ENCODE measurements at regions not wholly inside any gene's neighbourhood (a gene's known extent, or its start where the extent isn't known, plus 50 kb on each side); places are given as distances from the start of the nearest gene placed in this dataset.

- peaks cover 0 to 2% of the 10 kb centered on the region in 2 experiments; a peak in 2 of 4 replicates for H3K4me1 ChIP-seq (ENCODE audit: control insufficient read depth in 1 of 2, insufficient read depth in 2 of 2, low read depth in 1 of 2, low read length in 1 of 2)
- peak overlapping the region in 1 of 2 experiments; percentile 9; a peak in 1 of 4 replicates for H3K27ac ChIP-seq (ENCODE audit: low read depth in 2 of 2, low read length in 1 of 2)
- no peaks in the 10 kb centered on the region for H3K9me3 ChIP-seq
- DNase-seq, result no peak
- H3K4me2 ChIP-seq, result no peak overlapping the region
- TF ChIP-seq IRF3 (IDR thresholded peaks at IDR 0.05; ENCODE audit: low read depth, low read length) (no peak), RFX5 (IDR thresholded peaks at IDR 0.05; ENCODE audit: low read length) (no peak), POLR2AphosphoS5 (IDR thresholded peaks at IDR 0.05; ENCODE audit: low read depth, low read length) (no peak), TEAD4 (IDR thresholded peaks at IDR 0.05; ENCODE audit: borderline replicate concordance, insufficient read depth) (no peak), RXRA (IDR thresholded peaks at IDR 0.05; ENCODE audit: borderline replicate concordance, low read depth) (no peak), ELF1 (IDR thresholded peaks at IDR 0.05) (no peak), FOSL2 (IDR thresholded peaks at IDR 0.05; ENCODE audit: borderline replicate concordance, low read depth) (no peak), ZBTB33 (IDR thresholded peaks at IDR 0.05; ENCODE audit: borderline replicate concordance, low read depth) (no peak), USF2 (IDR thresholded peaks at IDR 0.05; ENCODE audit: borderline replicate concordance, low read depth, low read length) (no peak), JUND (IDR thresholded peaks at IDR 0.05) (no peak), FOXJ3 (CRISPR knock-in tag; IDR thresholded peaks at IDR 0.05) (no peak), YY1 (IDR thresholded peaks at IDR 0.05; ENCODE audit: low read depth) (no peak), REST (IDR thresholded peaks at IDR 0.05; ENCODE audit: low read depth, low read length) (no peak), FOXM1 (IDR thresholded peaks at IDR 0.05; ENCODE audit: low read depth) (no peak), EP300 (IDR thresholded peaks at IDR 0.05; ENCODE audit: borderline replicate concordance in 1 of 2, low read depth in 1 of 2, low read length in 1 of 2) (no peak), TAF1 (IDR thresholded peaks at IDR 0.05; ENCODE audit: borderline replicate concordance, low read depth, low read length) (no peak), MEF2A (IDR thresholded peaks at IDR 0.05; ENCODE audit: borderline replicate concordance, low read depth) (no peak), TCF12 (IDR thresholded peaks at IDR 0.05) (no peak), RCOR1 (IDR thresholded peaks at IDR 0.05; ENCODE audit: low read length) (no peak)
- no peak overlapping the region for H3K9ac ChIP-seq
- no peaks in the 10 kb centered on the region for H4K20me1 ChIP-seq (ENCODE audit: insufficient read depth)
- CTCF ChIA-PET, result interaction anchor here (0.5 to 6.4 kb wide), 4 partner anchors 114 to 347 kb away, joined by 3 to 50 read pairs (median 4); no protein-coding TSS in a partner anchor
- POLR2A ChIA-PET, result no interaction called here
- H3K27me3 ChIP-seq (ENCODE audit: insufficient read depth), result no peaks in the 10 kb centered on the region
- H3K4me3 ChIP-seq (ENCODE audit: low read depth in 2 of 2, low read length in 1 of 2), result no peak overlapping the region
- H2AFZ ChIP-seq (ENCODE audit: low read depth), result no peak overlapping the region
- no peaks in the 10 kb centered on the region for H3K79me2 ChIP-seq (ENCODE audit: insufficient read depth)
- H3F3A ChIP-seq (replicated peaks; ENCODE audit: insufficient read depth), result no peaks in the 10 kb centered on the region
- H3K9me2 ChIP-seq, result no peaks in the 10 kb centered on the region
- H3K36me3 ChIP-seq (replicated peaks in 1 of 2; ENCODE audit: control insufficient read depth in 1 of 2, insufficient read depth in 2 of 2, low read length in 1 of 2), result no peaks in the 10 kb centered on the region
- WGBS (ENCODE audit: low lambda C conversion rate), result 94% methylated on average over 2 of the region's 2 CpGs
Measured at GRCh38 chr11:128285321-128285720, 302.0 kb downstream of the ETS1 start.

All from SK-N-SH (cell line).